ENCODE measurements at regions not wholly inside any gene's neighbourhood (a gene's known extent, or its start where the extent isn't known, plus 50 kb on each side); places are given as distances from the start of the nearest gene placed in this dataset.

GRCh38 chr15:29396176-29396811 lies 126.7 kb upstream of the NSMCE3 start:
- POLR2A ChIA-PET (ENCODE audit: low non-redundant PET): no interaction called here
- no peak overlapping the region for H3K27ac ChIP-seq (ENCODE audit: low read depth, low read length, poor library complexity, severe bottlenecking)
- no peak for DNase-seq (ENCODE audit: low spot score)
- peaks cover 11% of the 10 kb centered on the region for H3K27me3 ChIP-seq (replicated peaks; ENCODE audit: insufficient read depth, low read depth, low read length, poor library complexity)
- no peaks in the 10 kb centered on the region for H3K4me1 ChIP-seq (ENCODE audit: insufficient read depth, low read length, poor library complexity, severe bottlenecking)
- intact Hi-C loops (cut with micrococcal nuclease; ENCODE audit: unreplicated experiment): no loop called here
- no peaks in the 10 kb centered on the region for H3K36me3 ChIP-seq (ENCODE audit: insufficient read depth, low read length, poor library complexity, severe bottlenecking)
- no TSS peak for BruUV-seq (replicated peaks)
- no peak overlapping the region for H3K4me3 ChIP-seq (ENCODE audit: low read depth, low read length, poor library complexity, severe bottlenecking)
- TF ChIP-seq CTCF (conservative IDR thresholded peaks at IDR 0.05; ENCODE audit: low read depth, low read length): no peak
- TF ChIP-seq EZH2 (IDR thresholded peaks at IDR 0.05; ENCODE audit: borderline replicate concordance, low read depth, low read length, poor library complexity, severe bottlenecking): no peak
- CTCF ChIA-PET: no interaction called here
- peaks cover 3% of the 10 kb centered on the region for H3K9me3 ChIP-seq (ENCODE audit: low read depth, low read length, poor library complexity, severe bottlenecking)

- H3K27me3 ChIP-seq (replicated peaks; ENCODE audit: insufficient read depth, low read depth, low read length, poor library complexity): peaks cover 3% of the 10 kb centered on the region
- ChIA-PET POLR2A (ENCODE audit: low non-redundant PET) (no interaction called here), CTCF (no interaction called here)
- no peak overlapping the region for H3K27ac ChIP-seq (ENCODE audit: low read depth, low read length, poor library complexity, severe bottlenecking)
- intact Hi-C loops (cut with micrococcal nuclease; ENCODE audit: unreplicated experiment): no loop called here
- H3K4me1 ChIP-seq (ENCODE audit: insufficient read depth, low read length, poor library complexity, severe bottlenecking): no peaks in the 10 kb centered on the region
- no peak for DNase-seq (ENCODE audit: low spot score)
- no peaks in the 10 kb centered on the region for H3K36me3 ChIP-seq (ENCODE audit: insufficient read depth, low read length, poor library complexity, severe bottlenecking)
- peaks cover 3% of the 10 kb centered on the region for H3K9me3 ChIP-seq (ENCODE audit: low read depth, low read length, poor library complexity, severe bottlenecking)
- no peak overlapping the region for H3K4me3 ChIP-seq (ENCODE audit: low read depth, low read length, poor library complexity, severe bottlenecking)
- BruUV-seq (replicated peaks): no TSS peak
- no peak for TF ChIP-seq EZH2 (IDR thresholded peaks at IDR 0.05; ENCODE audit: borderline replicate concordance, low read depth, low read length, poor library complexity, severe bottlenecking)
- no peak for TF ChIP-seq CTCF (conservative IDR thresholded peaks at IDR 0.05; ENCODE audit: low read depth, low read length)
Measured at GRCh38 chr15:29393443-29393842, 123.8 kb upstream of the NSMCE3 start.

- Histone ChIP-seq H3K4me1 (ENCODE audit: insufficient read depth, low read length, poor library complexity, severe bottlenecking) (no peaks in the 10 kb centered on the region), H3K27me3 (replicated peaks; ENCODE audit: insufficient read depth, low read depth, low read length, poor library complexity) (peaks cover 3% of the 10 kb centered on the region), H3K9me3 (ENCODE audit: low read depth, low read length, poor library complexity, severe bottlenecking) (peaks cover 3% of the 10 kb centered on the region), H3K4me3 (ENCODE audit: low read depth, low read length, poor library complexity, severe bottlenecking) (no peak overlapping the region), H3K27ac (ENCODE audit: low read depth, low read length, poor library complexity, severe bottlenecking) (no peak overlapping the region), H3K36me3 (ENCODE audit: insufficient read depth, low read length, poor library complexity, severe bottlenecking) (no peaks in the 10 kb centered on the region)
- ChIA-PET CTCF (no interaction called here), POLR2A (ENCODE audit: low non-redundant PET) (no interaction called here)
- TF ChIP-seq EZH2 (IDR thresholded peaks at IDR 0.05; ENCODE audit: borderline replicate concordance, low read depth, low read length, poor library complexity, severe bottlenecking) (no peak), CTCF (conservative IDR thresholded peaks at IDR 0.05; ENCODE audit: low read depth, low read length) (no peak)
- no peak for DNase-seq (ENCODE audit: low spot score)
- no TSS peak for BruUV-seq (replicated peaks)
- intact Hi-C loops (cut with micrococcal nuclease; ENCODE audit: unreplicated experiment): no loop called here
Measured at GRCh38 chr15:29392358-29392757, 122.7 kb upstream of the NSMCE3 start.

Data from A673 (cell line).